AG10803 (cell line): ENCODE measurements at regions not wholly inside any gene's neighbourhood (a gene's known extent, or its start where the extent isn't known, plus 50 kb on each side); places are given as distances from the start of the nearest gene placed in this dataset.

Experiments
- DNase-seq: peaks from one replicate; pipeline ENCODE4 v3.0.0; 2010; ENCODE audit warnings: low read depth
- H3K4me3 ChIP-seq: 2 replicates; pipeline ENCODE4 v1.5.1; 2011; ENCODE audit warnings: mild to moderate bottlenecking, low read length, control low read depth
- CTCF ChIP-seq: conservative IDR thresholded peaks from 2 replicates; pipeline ENCODE4 v1.5.1; 2011; ENCODE audit warnings: mild to moderate bottlenecking, low read length, control low read depth, inconsistent platforms

- DNase-seq, result no peak
- TF ChIP-seq CTCF, result no peak
- no peak overlapping the region for H3K4me3 ChIP-seq
Measured at GRCh38 chr14:87640553-87640952, 352.4 kb downstream of the GALC start.

- DNase-seq, result no peak
- TF ChIP-seq CTCF, result no peak
- no peak overlapping the region for H3K4me3 ChIP-seq
Measured at GRCh38 chr14:87638196-87638595, 354.8 kb downstream of the GALC start.

DNA sequence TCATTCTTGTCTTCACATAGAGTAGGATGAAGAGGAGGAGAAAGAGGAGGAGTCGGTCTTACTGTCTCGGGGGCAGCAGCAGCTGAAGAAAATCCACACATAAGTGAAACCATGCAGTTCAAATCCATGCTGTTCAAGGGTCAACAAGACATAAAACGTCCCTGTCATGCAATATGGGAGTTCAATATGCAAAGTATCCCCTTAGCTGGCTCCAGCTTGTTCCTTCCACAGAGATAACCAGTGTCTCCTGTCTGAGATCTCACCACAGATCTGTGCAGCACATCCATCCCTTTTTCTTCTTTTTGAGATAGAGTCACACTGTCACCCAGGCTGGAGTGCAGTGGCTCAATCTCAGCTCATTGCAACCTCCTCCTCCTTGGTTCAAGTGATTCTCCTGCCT lies 357.5 kb downstream of the GALC start:
- no peak for TF ChIP-seq CTCF
- H3K4me3 ChIP-seq, result no peak overlapping the region
- no peak for DNase-seq

GRCh38 chr14:87632796-87633195 lies 360.2 kb downstream of the GALC start:
- DNase-seq, result no peak
- TF ChIP-seq CTCF, result no peak

GRCh38 chr14:87630846-87631245 lies 362.1 kb downstream of the GALC start:
- H3K4me3 ChIP-seq, result no peak overlapping the region
- TF ChIP-seq CTCF, result no peak
- DNase-seq, result no peak

More at GRCh38 chr14:87632796-87633195, 360.2 kb downstream of the GALC start:
- no peak overlapping the region for H3K4me3 ChIP-seq

GRCh38 chr14:87629788-87630187 lies 363.2 kb downstream of the GALC start:
- H3K4me3 ChIP-seq, result no peak overlapping the region
- no peak for TF ChIP-seq CTCF
- no peak for DNase-seq

DNA sequence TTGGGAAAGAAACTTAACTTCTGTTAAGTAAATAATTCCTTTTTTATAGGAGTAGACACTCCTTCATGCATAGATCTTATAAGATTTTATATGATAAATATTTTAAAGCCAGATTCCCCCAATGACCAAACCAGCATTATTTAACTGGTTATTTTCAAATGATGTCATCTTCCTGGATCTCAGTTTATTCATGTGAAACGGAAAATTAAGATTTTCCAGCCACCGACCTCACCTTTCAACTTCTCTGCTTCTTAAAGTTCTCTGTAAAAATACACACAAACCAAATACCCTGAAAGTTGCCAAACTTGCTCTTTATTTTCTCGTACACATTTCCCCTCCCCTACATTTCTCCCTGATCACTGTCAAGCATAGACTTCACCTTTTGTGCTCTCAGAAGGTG lies 364.2 kb downstream of the GALC start:
- DNase-seq, result no peak
- TF ChIP-seq CTCF, result no peak

More for the DNA sequence above, 364.2 kb downstream of the GALC start:
- H3K4me3 ChIP-seq, result no peak overlapping the region
